GM19043 (cell line): ENCODE measurements at regions not wholly inside any gene's neighbourhood (a gene's known extent, or its start where the extent isn't known, plus 50 kb on each side); places are given as distances from the start of the nearest gene placed in this dataset.

Experiments
- ATAC-seq: cut with Tn5 transposase; IDR thresholded peaks from one replicate; pipeline ENCODE4 v1.9.1; 2021; ENCODE audit warnings: low read depth; ENCODE audit not compliant: unreplicated experiment

- ATAC-seq = no peak
Measured at GRCh38 chr18:45291621-45292615, 323.4 kb upstream of the SLC14A2 start.

- ATAC-seq = no peak
Measured at GRCh38 chr18:45295388-45295787, 319.9 kb upstream of the SLC14A2 start.

GRCh38 chr18:45298986-45299385 lies 316.3 kb upstream of the SLC14A2 start:
- no peak for ATAC-seq

- no peak for ATAC-seq
Measured at GRCh38 chr18:45303026-45303425, 312.2 kb upstream of the SLC14A2 start.

GRCh38 chr18:45304558-45304957 lies 310.7 kb upstream of the SLC14A2 start:
- ATAC-seq = no peak

- no peak for ATAC-seq
Measured at GRCh38 chr18:45312555-45313126, 302.6 kb upstream of the SLC14A2 start.

GRCh38 chr18:45316127-45316526 lies 299.1 kb upstream of the SLC14A2 start:
- ATAC-seq = no peak

GRCh38 chr18:45317948-45318640 lies 297.2 kb upstream of the SLC14A2 start:
- no peak for ATAC-seq

- no peak for ATAC-seq
Measured at GRCh38 chr18:45320724-45321123, 294.6 kb upstream of the SLC14A2 start.

GRCh38 chr18:45321520-45321919 lies 293.8 kb upstream of the SLC14A2 start:
- no peak for ATAC-seq

- no peak for ATAC-seq
Measured at GRCh38 chr18:45322343-45322742, 292.9 kb upstream of the SLC14A2 start.

GRCh38 chr18:45324101-45324494 lies 291.2 kb upstream of the SLC14A2 start:
- no peak for ATAC-seq

GRCh38 chr18:45324495-45325113 lies 290.7 kb upstream of the SLC14A2 start:
- ATAC-seq = no peak

- ATAC-seq = no peak
Measured at GRCh38 chr18:45325778-45326177, 289.5 kb upstream of the SLC14A2 start.

GRCh38 chr18:45326505-45326904 lies 288.8 kb upstream of the SLC14A2 start:
- ATAC-seq = no peak

GRCh38 chr18:45328296-45328695 lies 287.0 kb upstream of the SLC14A2 start:
- no peak for ATAC-seq

GRCh38 chr18:45328811-45329210 lies 286.5 kb upstream of the SLC14A2 start:
- ATAC-seq = no peak

GRCh38 chr18:45329316-45329715 lies 286.0 kb upstream of the SLC14A2 start:
- no peak for ATAC-seq

- ATAC-seq = no peak
Measured at GRCh38 chr18:45330170-45330594, 285.1 kb upstream of the SLC14A2 start.

GRCh38 chr18:45332871-45333270 lies 282.4 kb upstream of the SLC14A2 start:
- ATAC-seq = no peak

GRCh38 chr18:45334191-45334590 lies 281.1 kb upstream of the SLC14A2 start:
- no peak for ATAC-seq
